H7 (cell line): ENCODE measurements at regions not wholly inside any gene's neighbourhood (a gene's known extent, or its start where the extent isn't known, plus 50 kb on each side); places are given as distances from the start of the nearest gene placed in this dataset.

Experiments
- DNase-seq: peaks from one replicate; pipeline ENCODE4 v3.0.0; 2012
- H3K27me3 ChIP-seq: 2 replicates; pipeline ENCODE4 v1.6.0; 2011; ENCODE audit warnings: mild to moderate bottlenecking, low read length; ENCODE audit not compliant: control insufficient read depth, insufficient read depth
- H3K36me3 ChIP-seq: replicated peaks from 2 replicates; pipeline ENCODE4 v1.5.1; 2011; ENCODE audit warnings: low read length; ENCODE audit not compliant: control insufficient read depth, insufficient read depth
- H3K4me3 ChIP-seq: 2 replicates; pipeline ENCODE4 v1.5.1; 2011; ENCODE audit warnings: low read depth, mild to moderate bottlenecking, control low read depth, low read length, moderate library complexity; ENCODE audit not compliant: insufficient read depth

DNA sequence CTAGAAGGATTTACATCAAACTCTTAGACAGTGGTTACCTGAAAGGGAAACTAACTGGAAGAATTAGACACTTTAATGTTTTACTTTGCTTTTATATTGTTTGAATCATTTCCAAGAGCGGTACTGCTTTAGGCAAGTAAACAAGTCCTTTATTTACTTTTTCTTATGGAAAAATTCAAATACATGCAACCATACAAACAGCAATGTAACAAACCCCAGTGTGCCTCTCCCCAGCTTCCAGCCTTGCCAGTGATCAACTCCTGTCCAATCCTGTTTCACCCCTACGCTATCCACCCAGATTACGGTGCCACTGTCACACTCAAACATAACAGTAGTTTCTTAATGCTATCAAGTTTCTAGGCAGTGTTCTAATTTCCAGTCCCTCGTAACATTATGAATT is 85.9 kb downstream of the C16orf95 start:
- DNase-seq: no peak
- no peaks in the 10 kb centered on the region for H3K36me3 ChIP-seq
- no peak overlapping the region for H3K4me3 ChIP-seq
- H3K27me3 ChIP-seq: no peaks in the 10 kb centered on the region

DNA sequence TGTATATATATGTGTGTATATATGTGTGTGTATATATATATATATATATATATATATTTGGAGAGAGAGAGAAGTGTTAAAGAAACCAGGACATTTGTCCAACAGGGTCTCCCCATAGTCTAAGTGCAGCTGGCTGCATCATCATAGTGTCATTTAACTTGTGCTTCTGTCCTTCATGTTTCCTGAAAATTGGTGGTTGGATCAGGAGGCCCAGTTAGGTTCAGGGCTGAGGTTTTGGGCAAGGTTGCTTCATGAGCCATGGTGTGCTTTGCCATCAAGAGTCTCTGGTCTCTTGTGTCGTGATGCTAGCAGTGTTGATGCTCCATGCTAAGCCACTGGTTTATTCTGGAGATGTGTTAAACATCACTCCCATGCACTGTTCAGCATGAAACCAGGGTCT is 85.3 kb downstream of the C16orf95 start:
- Histone ChIP-seq H3K36me3 (no peaks in the 10 kb centered on the region), H3K4me3 (no peak overlapping the region), H3K27me3 (no peaks in the 10 kb centered on the region)
- no peak for DNase-seq

DNA sequence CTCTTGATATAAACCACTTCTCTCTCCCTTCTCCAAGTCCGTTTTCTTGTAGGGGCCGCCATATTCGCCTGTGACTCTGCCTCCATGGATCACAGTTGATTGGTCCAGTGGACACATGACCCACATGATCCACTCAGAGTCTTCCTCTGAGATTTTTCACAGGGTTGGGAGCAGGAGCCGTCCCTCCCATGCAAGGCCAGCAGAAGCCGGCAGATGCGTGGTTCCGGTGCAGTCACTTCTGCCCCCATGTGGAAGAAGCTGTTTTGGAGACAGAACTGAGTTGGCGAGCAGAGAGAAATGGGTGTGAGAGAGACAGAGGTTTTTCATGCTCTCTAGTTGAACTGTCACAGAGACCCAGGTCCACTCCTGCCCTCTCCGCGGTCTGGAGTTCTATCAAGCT is 83.3 kb downstream of the C16orf95 start:
- Histone ChIP-seq H3K27me3 (no peaks in the 10 kb centered on the region), H3K4me3 (no peak overlapping the region), H3K36me3 (no peaks in the 10 kb centered on the region)
- DNase-seq: peak; percentile 69

DNA sequence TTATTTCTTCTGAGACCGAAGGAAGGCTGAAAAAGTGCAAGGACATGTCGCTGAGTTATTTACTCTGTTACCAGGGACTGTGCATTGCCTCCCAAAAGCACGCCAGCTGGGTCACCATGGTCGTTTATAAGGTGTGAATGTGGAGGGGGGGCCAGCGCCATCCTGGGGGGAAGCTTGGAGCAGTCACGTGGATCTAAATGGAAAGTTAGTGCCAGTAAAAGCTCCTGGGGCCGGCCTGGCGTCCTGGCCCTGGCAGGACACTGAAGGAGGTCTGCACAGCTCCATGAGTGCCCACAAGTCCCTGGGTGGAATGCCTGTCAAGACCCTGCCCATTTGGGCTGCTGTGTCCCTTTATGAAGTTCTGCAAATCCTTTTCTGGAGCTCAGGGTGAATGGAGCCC is 82.6 kb downstream of the C16orf95 start:
- Histone ChIP-seq H3K36me3 (no peaks in the 10 kb centered on the region), H3K27me3 (no peaks in the 10 kb centered on the region), H3K4me3 (no peak overlapping the region)
- DNase-seq: no peak

DNA sequence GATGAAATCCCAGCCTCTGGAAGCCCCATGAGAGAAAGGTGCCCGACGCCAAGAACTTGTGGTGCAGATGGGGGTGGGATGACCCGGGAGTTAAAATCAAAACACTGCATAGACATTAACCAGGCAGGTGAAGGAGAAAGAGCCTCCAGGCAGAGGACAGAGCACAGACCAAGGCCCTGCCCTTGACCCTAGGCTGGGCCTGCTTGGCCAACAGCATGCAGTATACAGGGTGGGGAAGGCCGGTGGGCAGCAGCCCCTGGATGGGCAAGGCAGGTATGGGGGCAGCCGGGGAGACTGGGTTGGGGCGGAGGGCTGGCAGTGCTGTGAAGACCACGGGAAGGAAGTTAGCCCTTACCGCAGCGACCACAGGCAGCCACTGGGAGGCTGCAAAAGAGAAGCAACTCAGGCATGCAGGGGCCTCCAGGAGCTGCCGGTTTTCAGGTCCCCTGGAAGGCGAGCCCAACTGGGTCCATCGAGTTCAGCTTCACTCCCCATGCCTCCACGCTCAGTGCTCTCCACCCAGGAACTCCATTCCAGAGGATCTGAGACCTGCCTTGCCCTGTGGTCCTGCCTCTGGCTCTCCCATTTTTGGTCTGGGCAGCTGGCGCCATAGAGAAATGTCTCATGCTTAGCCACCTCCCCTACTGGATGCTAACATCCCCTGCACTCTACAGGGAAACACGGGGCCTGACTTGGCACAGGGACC is 81.2 kb downstream of the C16orf95 start:
- Histone ChIP-seq H3K36me3 (no peaks in the 10 kb centered on the region), H3K27me3 (no peaks in the 10 kb centered on the region), H3K4me3 (no peak overlapping the region)
- peak; percentile 76 for DNase-seq

DNA sequence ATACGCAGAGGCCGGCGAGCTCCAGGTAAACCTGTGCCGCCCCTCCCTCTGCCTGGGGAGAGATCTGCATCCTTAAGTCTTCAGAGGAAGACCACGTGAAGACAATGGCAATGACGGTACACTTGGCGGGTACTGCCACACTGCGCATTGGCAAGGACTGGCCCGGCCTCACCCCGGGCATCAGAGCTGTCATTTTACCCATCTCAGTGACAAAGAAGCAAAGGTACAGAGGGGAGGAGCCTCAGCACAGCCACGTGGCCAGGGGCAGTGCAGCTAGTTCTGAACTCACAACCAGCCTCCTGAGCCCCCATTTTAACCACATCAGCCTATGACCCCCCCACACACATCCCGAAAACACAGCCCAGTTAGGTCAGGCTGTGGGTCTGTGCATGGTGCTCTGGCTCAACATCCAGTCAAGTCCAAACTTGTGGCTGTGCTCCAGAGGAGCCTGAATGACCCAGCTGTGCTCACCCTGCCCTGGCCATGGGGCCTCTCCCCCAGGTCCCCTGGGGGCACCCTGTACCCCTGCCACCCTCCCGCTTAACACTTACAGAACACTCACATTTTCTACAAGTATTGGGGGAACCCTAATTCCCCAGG is 80.6 kb downstream of the C16orf95 start:
- Histone ChIP-seq H3K36me3 (no peaks in the 10 kb centered on the region), H3K27me3 (no peaks in the 10 kb centered on the region), H3K4me3 (no peak overlapping the region)
- no peak for DNase-seq

DNA sequence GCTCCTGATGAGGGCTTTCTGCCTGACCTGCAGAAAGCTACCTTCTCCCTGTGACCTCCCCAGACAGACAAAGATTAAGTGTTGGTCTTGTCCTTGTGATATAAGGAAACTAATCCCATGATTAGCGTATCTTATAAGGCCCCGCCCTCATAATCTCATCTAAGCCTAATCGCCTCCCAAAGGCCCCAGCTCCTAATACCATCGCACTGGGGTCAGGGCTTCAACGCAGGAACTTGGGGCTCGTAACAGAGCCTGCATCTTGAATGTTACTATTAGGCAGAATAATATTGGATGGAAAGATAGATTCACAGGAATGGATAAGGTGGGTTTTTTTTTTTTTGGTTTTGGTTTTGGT is 78.9 kb downstream of the C16orf95 start:
- H3K27me3 ChIP-seq: no peaks in the 10 kb centered on the region
- H3K36me3 ChIP-seq: no peaks in the 10 kb centered on the region
- no peak overlapping the region for H3K4me3 ChIP-seq
- DNase-seq: no peak

DNA sequence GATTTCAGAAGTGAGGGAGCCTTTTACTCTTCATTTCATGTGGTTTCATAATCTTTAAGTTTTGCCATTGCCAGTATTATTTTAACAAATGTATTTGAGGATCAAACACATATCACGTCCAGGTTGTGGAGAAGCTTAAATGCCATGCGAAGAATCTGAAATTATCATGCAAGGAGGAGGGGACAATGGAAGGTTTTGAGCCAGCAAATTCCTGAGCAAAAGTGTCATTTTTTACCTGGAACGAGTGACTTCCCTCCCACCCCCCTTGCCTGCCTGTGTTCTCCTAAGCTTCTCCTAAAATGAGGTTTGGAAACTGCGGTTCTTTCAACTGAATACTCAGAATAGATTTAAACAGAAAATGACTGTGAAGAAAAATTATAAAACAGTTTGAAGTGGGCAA is 77.6 kb downstream of the C16orf95 start:
- no peak overlapping the region for H3K4me3 ChIP-seq
- H3K27me3 ChIP-seq: no peaks in the 10 kb centered on the region
- no peak for DNase-seq
- no peaks in the 10 kb centered on the region for H3K36me3 ChIP-seq

DNA sequence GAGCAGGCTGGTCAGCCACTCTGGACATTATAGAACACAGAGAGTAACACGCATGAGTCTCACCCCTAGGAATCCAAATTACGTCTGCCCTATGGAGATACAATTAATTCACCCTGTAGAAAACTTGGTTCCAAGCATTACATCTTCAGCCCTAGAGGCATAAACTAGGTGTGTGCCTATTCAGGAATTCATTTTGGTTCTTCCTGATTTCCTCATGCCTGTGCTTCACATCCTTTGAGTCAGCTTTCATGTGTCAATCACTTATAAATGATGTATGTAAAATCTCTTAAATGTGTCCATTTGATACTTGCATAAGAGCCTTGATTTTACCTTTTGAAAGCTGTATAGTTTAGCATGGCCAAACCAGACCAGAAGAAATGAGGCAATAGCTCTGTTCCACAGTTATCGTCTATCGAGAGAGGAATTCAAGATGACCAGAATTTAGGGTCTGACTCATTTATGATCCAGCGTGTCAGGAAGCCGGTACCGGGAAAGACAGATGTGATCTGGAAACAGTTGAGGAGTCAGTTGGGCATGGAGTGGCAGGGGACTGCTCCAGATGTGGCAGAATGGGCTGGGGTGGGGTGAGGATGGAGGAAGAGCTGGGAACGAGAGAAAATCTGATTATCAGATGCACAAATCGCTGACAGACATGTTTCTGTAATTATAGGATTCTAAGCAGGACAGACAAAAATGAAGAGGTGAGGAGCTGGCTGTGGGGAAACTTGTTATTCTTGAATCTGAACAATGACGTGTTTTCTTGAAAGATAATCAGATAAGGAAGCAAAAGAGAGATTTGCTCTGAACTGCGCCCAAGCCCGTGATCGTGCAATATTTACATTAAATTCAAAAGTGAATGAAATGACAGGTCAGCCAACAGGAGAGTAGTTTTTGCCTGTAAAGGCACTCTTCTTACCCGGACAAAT is 76.7 kb downstream of the C16orf95 start:
- DNase-seq: no peak
- Histone ChIP-seq H3K36me3 (no peaks in the 10 kb centered on the region), H3K27me3 (no peaks in the 10 kb centered on the region), H3K4me3 (no peak overlapping the region)

DNA sequence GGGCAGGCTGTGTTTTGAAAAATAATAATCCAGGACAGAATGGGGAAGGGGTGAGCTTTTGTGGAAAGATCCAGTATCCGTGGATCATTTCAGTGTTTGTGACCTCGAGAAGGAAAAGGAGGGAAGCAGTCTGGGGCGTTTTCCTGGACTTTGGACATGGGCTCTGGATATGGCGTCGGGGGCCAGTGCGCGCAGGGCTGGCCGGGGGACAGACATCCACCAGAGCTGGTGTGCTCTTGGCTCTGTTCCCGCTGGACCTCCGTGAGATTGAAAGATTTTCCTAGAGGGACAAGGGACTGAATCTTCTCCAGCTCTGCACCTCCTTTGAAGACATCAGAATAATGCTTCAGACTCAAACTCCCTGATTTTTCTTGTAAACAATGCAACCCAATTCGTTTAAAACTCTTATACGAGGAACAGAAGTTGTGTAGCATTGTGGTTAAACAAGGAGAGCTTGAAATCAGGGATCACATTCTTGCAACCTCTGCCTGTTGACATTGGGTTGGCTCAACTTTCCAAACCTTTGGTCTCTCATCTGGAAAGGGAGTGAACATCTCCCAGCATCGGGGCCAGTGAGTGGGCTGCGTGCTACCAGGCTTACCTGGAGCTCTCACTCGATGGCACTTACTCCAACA is 75.9 kb downstream of the C16orf95 start:
- no peaks in the 10 kb centered on the region for H3K27me3 ChIP-seq
- no peak for DNase-seq
- H3K36me3 ChIP-seq: no peaks in the 10 kb centered on the region
- no peak overlapping the region for H3K4me3 ChIP-seq

DNA sequence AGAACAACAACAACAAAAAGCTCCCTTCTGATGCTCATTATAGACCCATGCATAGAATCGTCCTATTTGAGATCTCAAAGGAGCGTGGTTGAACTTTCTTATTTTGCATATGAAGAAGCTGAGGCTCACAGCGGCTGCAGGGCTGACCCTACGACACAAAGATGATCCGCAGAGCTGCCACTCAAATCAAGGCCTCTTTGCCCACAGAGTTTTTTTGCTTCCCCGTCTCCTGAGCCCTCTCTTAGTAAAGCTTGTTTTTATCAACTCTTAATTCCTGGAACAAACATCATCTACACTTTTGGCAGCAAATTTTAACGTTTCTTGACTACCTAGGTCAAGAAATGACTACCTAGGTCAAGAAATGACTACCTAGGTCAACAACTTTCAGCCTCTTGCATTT is 73.7 kb downstream of the C16orf95 start:
- Histone ChIP-seq H3K4me3 (no peak overlapping the region), H3K36me3 (no peaks in the 10 kb centered on the region), H3K27me3 (no peaks in the 10 kb centered on the region)
- no peak for DNase-seq

DNA sequence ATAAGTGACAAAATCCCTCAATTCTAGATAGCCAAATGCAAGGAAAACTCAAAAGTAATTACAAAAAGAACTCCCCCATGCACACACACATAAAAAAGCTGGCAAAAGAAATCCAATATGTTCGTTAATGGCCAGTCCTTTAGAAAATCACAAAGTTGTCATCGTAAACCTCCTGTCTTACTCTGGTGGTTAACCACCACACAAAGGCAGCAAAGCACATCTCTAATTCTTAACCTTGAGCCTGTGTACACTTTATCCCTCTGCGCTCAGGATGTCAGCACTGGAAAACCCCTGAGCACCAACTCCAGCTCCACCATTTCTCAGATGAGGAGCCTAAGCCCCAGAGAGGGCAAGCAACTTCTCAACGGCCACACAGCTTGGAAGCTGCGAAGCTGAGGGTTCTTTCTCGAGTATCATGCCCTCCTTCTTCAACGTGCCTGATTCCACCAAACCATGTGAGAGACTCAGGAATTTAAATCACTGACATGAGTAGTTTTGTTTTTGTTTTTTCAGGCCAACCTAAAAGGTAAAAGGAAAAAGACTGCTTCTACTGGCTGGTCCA is 72.5 kb downstream of the C16orf95 start:
- DNase-seq: no peak
- Histone ChIP-seq H3K36me3 (no peaks in the 10 kb centered on the region), H3K4me3 (no peak overlapping the region), H3K27me3 (no peaks in the 10 kb centered on the region)

DNA sequence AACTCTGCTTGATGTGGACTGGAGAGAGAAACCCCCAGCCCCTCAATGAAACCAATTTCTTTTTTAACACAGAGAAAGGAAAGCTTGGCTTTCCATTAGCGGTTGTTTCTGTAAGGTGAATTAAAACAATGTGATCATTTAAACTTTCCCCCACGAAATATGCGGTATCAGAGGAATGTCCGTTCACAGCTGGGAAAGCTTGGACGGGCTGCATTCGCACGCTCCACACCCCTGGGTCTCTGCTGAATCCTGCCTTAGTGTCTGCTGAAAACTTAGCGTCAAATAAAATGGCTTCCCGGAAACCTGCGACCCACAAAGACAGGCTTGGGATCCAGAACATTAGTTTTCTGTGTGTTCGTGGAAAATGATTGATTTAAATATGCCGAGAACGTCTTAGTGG is 71.7 kb downstream of the C16orf95 start:
- Histone ChIP-seq H3K36me3 (no peaks in the 10 kb centered on the region), H3K4me3 (no peak overlapping the region), H3K27me3 (no peaks in the 10 kb centered on the region)
- DNase-seq: no peak

DNA sequence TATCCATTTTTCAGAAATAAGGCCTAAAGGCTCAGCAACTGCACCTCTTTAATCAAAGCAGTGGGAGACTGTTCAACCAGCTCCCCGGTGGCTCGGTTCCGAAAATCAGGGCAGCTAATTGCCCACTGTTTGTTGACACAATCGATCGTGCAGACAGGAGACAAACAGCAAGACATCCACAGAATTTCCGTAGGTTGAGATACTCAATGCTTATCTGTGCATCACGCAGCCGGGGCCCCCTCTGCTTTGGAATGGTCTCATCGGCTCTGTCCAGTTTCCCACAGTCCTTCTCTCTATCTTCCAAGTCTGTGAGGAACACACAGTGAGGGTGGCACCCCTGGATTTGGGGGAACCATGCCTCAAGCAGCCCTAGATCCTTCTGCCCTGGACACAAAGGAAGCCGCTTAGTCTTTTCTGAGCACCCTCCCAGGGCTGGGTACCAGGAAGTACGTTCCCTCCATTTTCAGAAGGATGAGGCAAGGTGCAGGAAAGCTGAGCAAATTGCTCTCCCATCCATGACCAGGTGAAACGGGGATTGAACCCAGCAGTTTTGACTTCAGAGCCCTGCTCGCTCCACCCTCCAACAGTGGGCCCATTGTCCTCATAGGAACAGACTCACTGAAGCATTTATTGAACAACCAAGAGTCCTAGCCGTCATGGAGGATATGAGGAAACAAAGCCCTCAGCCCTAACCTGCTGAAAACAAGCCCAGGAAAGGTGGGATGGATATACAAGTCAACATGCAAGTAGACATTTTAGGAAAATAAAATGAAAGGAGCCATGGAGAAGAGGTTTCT is 70.7 kb downstream of the C16orf95 start:
- H3K36me3 ChIP-seq: no peaks in the 10 kb centered on the region
- no peak overlapping the region for H3K4me3 ChIP-seq
- no peaks in the 10 kb centered on the region for H3K27me3 ChIP-seq
- no peak for DNase-seq
